Activated B cell treated with CpG ODN at 0.5 μM for 24 hours (primary cell): ENCODE measurements at regions not wholly inside any gene's neighbourhood (a gene's known extent, or its start where the extent isn't known, plus 50 kb on each side); places are given as distances from the start of the nearest gene placed in this dataset.

Experiments
- ATAC-seq: fragments of 200-7000 bp; cut with Tn5 transposase; one replicate; pipeline ENCODE4 v1.10.0; 2021; ENCODE audit warnings: low read depth, mild to moderate bottlenecking, moderate library complexity
- CTCF ChIA-PET: fragments of 350-600 bp; sonication (Branson Sonifier 250); formaldehyde crosslinking; loops from one replicate; lab custom pipeline; 2021; ENCODE audit warnings: antibody characterized with exemption; lab: Charles Lee
- POLR2A ChIA-PET: fragments of 350-600 bp; sonication (Branson Sonifier 250); formaldehyde crosslinking; loops from one replicate; lab custom pipeline; 2021; ENCODE audit warnings: antibody characterized with exemption; lab: Charles Lee
- DNase-seq: peaks from one replicate; pipeline ENCODE4 v3.0.0; 2022
- H3K27ac Mint-ChIP-seq: one replicate; pipeline ENCODE4 v1.8.0; 2020; ENCODE audit warnings: mixed read lengths
- H3K27me3 Mint-ChIP-seq: one replicate; pipeline ENCODE4 v1.8.0; 2021; ENCODE audit warnings: mixed read lengths
- H3K36me3 Mint-ChIP-seq: one replicate; pipeline ENCODE4 v1.8.0; 2021; ENCODE audit warnings: low read depth, mixed read lengths
- H3K4me1 Mint-ChIP-seq: one replicate; pipeline ENCODE4 v1.8.0; 2021; ENCODE audit warnings: mixed read lengths
- H3K4me3 Mint-ChIP-seq: one replicate; pipeline ENCODE4 v1.8.0; 2020; ENCODE audit warnings: mild to moderate bottlenecking, mixed read lengths
- H3K9me3 Mint-ChIP-seq: one replicate; pipeline ENCODE4 v1.8.0; 2020; ENCODE audit warnings: mixed read lengths
- CTCF ChIP-seq: fragments of 200-600 bp; IDR thresholded peaks from one replicate; pipeline ENCODE4 v1.8.0; 2022; ENCODE audit warnings: antibody characterized with exemption, mild to moderate bottlenecking
- intact Hi-C: fragments of 100-400 bp; cut with micrococcal nuclease; formaldehyde crosslinking; loops from one replicate; pipeline ENCODE4 v1.15.1; 2024

- no peak overlapping the region for H3K27ac Mint-ChIP-seq
- DNase-seq (no peak), ATAC-seq (no peak)
- intact Hi-C loops, result no loop called here
- H3K9me3 Mint-ChIP-seq, result peaks cover 5% of the 10 kb centered on the region
- peaks cover 7% of the 10 kb centered on the region for H3K27me3 Mint-ChIP-seq
- H3K36me3 Mint-ChIP-seq, result no peaks in the 10 kb centered on the region
- CTCF ChIA-PET, result no interaction called here
- H3K4me1 Mint-ChIP-seq, result no peaks in the 10 kb centered on the region
- POLR2A ChIA-PET, result no interaction called here
- no peak overlapping the region for H3K4me3 Mint-ChIP-seq
- TF ChIP-seq CTCF, result no peak
Measured at GRCh38 chr1:30144831-30145230, 578.6 kb downstream of the MATN1 start.

GRCh38 chr1:30143517-30143916 lies 579.9 kb downstream of the MATN1 start:
- ATAC-seq (no peak), DNase-seq (no peak)
- H3K4me1 Mint-ChIP-seq, result no peaks in the 10 kb centered on the region
- H3K27ac Mint-ChIP-seq, result no peak overlapping the region
- TF ChIP-seq CTCF, result no peak
- H3K9me3 Mint-ChIP-seq, result peaks cover 5% of the 10 kb centered on the region
- no peak overlapping the region for H3K4me3 Mint-ChIP-seq
- H3K36me3 Mint-ChIP-seq, result no peaks in the 10 kb centered on the region
- CTCF ChIA-PET, result no interaction called here
- POLR2A ChIA-PET, result no interaction called here
- peaks cover 9% of the 10 kb centered on the region for H3K27me3 Mint-ChIP-seq
- intact Hi-C loops, result no loop called here

GRCh38 chr1:30140566-30140965 lies 582.8 kb downstream of the MATN1 start:
- Mint-ChIP-seq H3K36me3 (no peaks in the 10 kb centered on the region), H3K27ac (no peak overlapping the region), H3K9me3 (peaks cover 5% of the 10 kb centered on the region), H3K4me3 (no peak overlapping the region), H3K4me1 (no peaks in the 10 kb centered on the region), H3K27me3 (peaks cover 2% of the 10 kb centered on the region)
- DNase-seq (no peak), ATAC-seq (no peak)
- intact Hi-C loops, result no loop called here
- CTCF ChIA-PET, result no interaction called here
- POLR2A ChIA-PET, result no interaction called here
- no peak for TF ChIP-seq CTCF

- intact Hi-C loops, result no loop called here
- CTCF ChIA-PET, result no interaction called here
- DNase-seq (no peak), ATAC-seq (no peak)
- Mint-ChIP-seq H3K36me3 (no peaks in the 10 kb centered on the region), H3K9me3 (peaks cover 1% of the 10 kb centered on the region), H3K4me3 (no peak overlapping the region), H3K4me1 (no peaks in the 10 kb centered on the region), H3K27ac (no peak overlapping the region), H3K27me3 (peaks cover 2% of the 10 kb centered on the region)
- no peak for TF ChIP-seq CTCF
- POLR2A ChIA-PET, result no interaction called here
Measured at GRCh38 chr1:30138891-30139290, 584.5 kb downstream of the MATN1 start.

- intact Hi-C loops, result no loop called here
- Mint-ChIP-seq H3K36me3 (no peaks in the 10 kb centered on the region), H3K27ac (no peak overlapping the region), H3K9me3 (no peaks in the 10 kb centered on the region), H3K4me3 (no peak overlapping the region), H3K4me1 (no peaks in the 10 kb centered on the region), H3K27me3 (peaks cover 2% of the 10 kb centered on the region)
- no peak for TF ChIP-seq CTCF
- ATAC-seq, result no peak
- POLR2A ChIA-PET, result no interaction called here
- DNase-seq, result no peak
- CTCF ChIA-PET, result no interaction called here
Measured at GRCh38 chr1:30137001-30137400, 586.4 kb downstream of the MATN1 start.
